MM.1S (cell line): ENCODE measurements at regions not wholly inside any gene's neighbourhood (a gene's known extent, or its start where the extent isn't known, plus 50 kb on each side); places are given as distances from the start of the nearest gene placed in this dataset.

ENCODE experiments used
- DNase-seq: peaks from one replicate; pipeline ENCODE4 v3.0.0-alpha.2; 2015
- H2AFZ ChIP-seq: fragments of 300-600 bp; sonication (generic); 2 replicates; pipeline ENCODE4 v1.6.0; 2016; ENCODE audit warnings: antibody characterized with exemption, low read length
- H3F3A ChIP-seq: fragments of 300-600 bp; sonication (generic); 2 replicates; pipeline ENCODE4 v1.6.1; 2016; ENCODE audit warnings: mild to moderate bottlenecking, antibody characterized with exemption, low read length, moderate library complexity, mixed read lengths; ENCODE audit not compliant: insufficient read depth
- H3K27ac ChIP-seq: fragments of 300-600 bp; sonication (generic); 2 replicates; pipeline ENCODE4 v1.5.1; 2016; ENCODE audit warnings: mild to moderate bottlenecking, low read length
- H3K27me3 ChIP-seq: fragments of 300-600 bp; sonication (generic); replicated peaks from 2 replicates; pipeline ENCODE4 v1.6.0; 2016; ENCODE audit warnings: low read length; ENCODE audit not compliant: insufficient read depth
- H3K36me3 ChIP-seq: fragments of 300-600 bp; sonication (generic); replicated peaks from 2 replicates; pipeline ENCODE4 v1.6.1; 2016; ENCODE audit warnings: mild to moderate bottlenecking, low read length, mixed read lengths; ENCODE audit not compliant: insufficient read depth
- H3K4me1 ChIP-seq: fragments of 300-600 bp; sonication (generic); 2 replicates; pipeline ENCODE4 v1.6.1; 2016; ENCODE audit warnings: low read length, mixed read lengths
- H3K4me2 ChIP-seq: fragments of 300-600 bp; sonication (generic); 2 replicates; pipeline ENCODE4 v1.6.0; 2016; ENCODE audit warnings: low read depth, low read length
- H3K4me3 ChIP-seq: fragments of 300-600 bp; sonication (generic); 2 replicates; pipeline ENCODE4 v1.5.1; 2016; ENCODE audit warnings: low read length, mixed read lengths
- H3K79me2 ChIP-seq: fragments of 300-600 bp; sonication (generic); 2 replicates; pipeline ENCODE4 v1.6.1; 2016; ENCODE audit warnings: mixed run types, low read length, mixed read lengths
- H3K9ac ChIP-seq: fragments of 300-600 bp; sonication (generic); 2 replicates; pipeline ENCODE4 v1.6.1; 2016; ENCODE audit warnings: low read length, mixed read lengths
- H3K9me2 ChIP-seq: fragments of 300-600 bp; sonication (generic); replicated peaks from 2 replicates; pipeline ENCODE4 v1.6.1; 2016; ENCODE audit warnings: mild to moderate bottlenecking, low read length, mixed read lengths; ENCODE audit not compliant: insufficient read depth
- H3K9me3 ChIP-seq: fragments of 300-600 bp; sonication (generic); replicated peaks from 2 replicates; pipeline ENCODE4 v1.6.1; 2016; ENCODE audit warnings: mild to moderate bottlenecking, low read length, mixed read lengths; ENCODE audit not compliant: insufficient read depth
- H4K20me1 ChIP-seq: fragments of 300-600 bp; sonication (generic); 2 replicates; pipeline ENCODE4 v1.6.1; 2016; ENCODE audit warnings: mild to moderate bottlenecking, low read length, moderate library complexity, mixed read lengths; ENCODE audit not compliant: insufficient read depth
- EZH2 ChIP-seq: fragments of 300-600 bp; sonication (generic); optimal IDR thresholded peaks from 2 replicates; pipeline ENCODE3; 2017; ENCODE audit warnings: low read depth, mild to moderate bottlenecking, antibody characterized with exemption, low read length, mixed read lengths
- EZH2phosphoT487 ChIP-seq: fragments of 300-600 bp; sonication (generic); IDR thresholded peaks from 2 replicates; pipeline ENCODE4 v1.6.1; 2018; ENCODE audit warnings: antibody characterized with exemption, low read length
- TF ChIP-seq, protein P1 (sequence below): fragments of 300-600 bp; sonication (generic); IDR thresholded peaks from 2 replicates; pipeline ENCODE4 v1.5.1; 2016; ENCODE audit warnings: antibody characterized with exemption, low read length, mixed read lengths

DNA sequence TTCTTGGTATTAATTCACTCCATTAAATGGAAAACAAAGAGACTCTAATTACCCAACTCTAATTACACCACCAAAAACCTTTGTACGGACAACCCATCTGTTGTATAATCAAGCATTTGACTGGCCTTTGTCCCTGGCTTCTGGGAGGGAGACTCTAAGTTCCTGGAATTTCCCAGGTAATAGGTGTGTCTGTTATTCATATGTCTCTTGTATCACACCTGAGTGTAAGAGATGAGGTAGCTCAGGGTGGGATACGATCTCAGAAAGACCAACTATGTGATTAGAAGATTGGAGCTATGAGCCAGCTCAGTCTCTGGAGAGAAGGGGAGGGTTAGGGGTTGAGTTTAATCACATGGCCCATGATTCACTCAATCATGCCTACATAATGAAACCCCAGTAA is 94.7 kb upstream of the PLXNC1 start:
- no peak for DNase-seq
- no peaks in the 10 kb centered on the region for H3F3A ChIP-seq
- H3K9me2 ChIP-seq, result no peaks in the 10 kb centered on the region
- H3K36me3 ChIP-seq, result no peaks in the 10 kb centered on the region
- no peak overlapping the region for H3K9ac ChIP-seq
- TF ChIP-seq, protein P1, sequence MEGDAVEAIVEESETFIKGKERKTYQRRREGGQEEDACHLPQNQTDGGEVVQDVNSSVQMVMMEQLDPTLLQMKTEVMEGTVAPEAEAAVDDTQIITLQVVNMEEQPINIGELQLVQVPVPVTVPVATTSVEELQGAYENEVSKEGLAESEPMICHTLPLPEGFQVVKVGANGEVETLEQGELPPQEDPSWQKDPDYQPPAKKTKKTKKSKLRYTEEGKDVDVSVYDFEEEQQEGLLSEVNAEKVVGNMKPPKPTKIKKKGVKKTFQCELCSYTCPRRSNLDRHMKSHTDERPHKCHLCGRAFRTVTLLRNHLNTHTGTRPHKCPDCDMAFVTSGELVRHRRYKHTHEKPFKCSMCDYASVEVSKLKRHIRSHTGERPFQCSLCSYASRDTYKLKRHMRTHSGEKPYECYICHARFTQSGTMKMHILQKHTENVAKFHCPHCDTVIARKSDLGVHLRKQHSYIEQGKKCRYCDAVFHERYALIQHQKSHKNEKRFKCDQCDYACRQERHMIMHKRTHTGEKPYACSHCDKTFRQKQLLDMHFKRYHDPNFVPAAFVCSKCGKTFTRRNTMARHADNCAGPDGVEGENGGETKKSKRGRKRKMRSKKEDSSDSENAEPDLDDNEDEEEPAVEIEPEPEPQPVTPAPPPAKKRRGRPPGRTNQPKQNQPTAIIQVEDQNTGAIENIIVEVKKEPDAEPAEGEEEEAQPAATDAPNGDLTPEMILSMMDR, result no peak
- no peak for TF ChIP-seq EZH2phosphoT487
- no peak for TF ChIP-seq EZH2
- no peaks in the 10 kb centered on the region for H4K20me1 ChIP-seq
- H3K27me3 ChIP-seq, result no peaks in the 10 kb centered on the region
- no peak overlapping the region for H3K4me2 ChIP-seq
- no peak overlapping the region for H2AFZ ChIP-seq
- no peak overlapping the region for H3K4me3 ChIP-seq
- no peaks in the 10 kb centered on the region for H3K79me2 ChIP-seq
- no peaks in the 10 kb centered on the region for H3K4me1 ChIP-seq
- no peak overlapping the region for H3K27ac ChIP-seq
- H3K9me3 ChIP-seq, result no peaks in the 10 kb centered on the region

DNA sequence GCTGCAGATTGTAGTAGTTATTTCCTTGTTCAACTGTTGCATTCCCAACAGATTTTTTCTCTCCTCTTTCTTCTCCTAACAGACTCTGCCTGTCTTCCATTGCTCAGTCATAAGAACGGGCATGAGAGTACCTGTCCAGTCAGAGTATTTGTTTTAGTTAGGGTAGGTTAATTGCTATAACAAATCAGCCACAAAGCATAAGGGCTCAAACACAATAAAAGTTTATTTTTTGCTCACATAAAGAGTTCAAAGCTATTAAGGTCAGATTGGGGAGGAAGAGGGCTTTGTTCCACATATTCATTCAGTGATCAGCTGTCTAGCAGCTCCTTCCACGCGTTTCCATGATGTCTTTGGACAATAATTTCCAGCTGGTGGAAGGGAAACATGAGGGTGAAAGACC is 92.8 kb upstream of the PLXNC1 start:
- no peak overlapping the region for H3K9ac ChIP-seq
- no peak for DNase-seq
- H3K4me1 ChIP-seq, result no peaks in the 10 kb centered on the region
- H2AFZ ChIP-seq, result no peak overlapping the region
- H3K27me3 ChIP-seq, result no peaks in the 10 kb centered on the region
- no peak for TF ChIP-seq EZH2
- no peak for TF ChIP-seq EZH2phosphoT487
- TF ChIP-seq, protein P1, result no peak
- H3F3A ChIP-seq, result no peaks in the 10 kb centered on the region
- H3K36me3 ChIP-seq, result no peaks in the 10 kb centered on the region
- H3K79me2 ChIP-seq, result no peaks in the 10 kb centered on the region
- H4K20me1 ChIP-seq, result no peaks in the 10 kb centered on the region
- H3K4me2 ChIP-seq, result no peak overlapping the region
- no peaks in the 10 kb centered on the region for H3K9me2 ChIP-seq
- no peak overlapping the region for H3K4me3 ChIP-seq
- no peak overlapping the region for H3K27ac ChIP-seq
- no peaks in the 10 kb centered on the region for H3K9me3 ChIP-seq

DNA sequence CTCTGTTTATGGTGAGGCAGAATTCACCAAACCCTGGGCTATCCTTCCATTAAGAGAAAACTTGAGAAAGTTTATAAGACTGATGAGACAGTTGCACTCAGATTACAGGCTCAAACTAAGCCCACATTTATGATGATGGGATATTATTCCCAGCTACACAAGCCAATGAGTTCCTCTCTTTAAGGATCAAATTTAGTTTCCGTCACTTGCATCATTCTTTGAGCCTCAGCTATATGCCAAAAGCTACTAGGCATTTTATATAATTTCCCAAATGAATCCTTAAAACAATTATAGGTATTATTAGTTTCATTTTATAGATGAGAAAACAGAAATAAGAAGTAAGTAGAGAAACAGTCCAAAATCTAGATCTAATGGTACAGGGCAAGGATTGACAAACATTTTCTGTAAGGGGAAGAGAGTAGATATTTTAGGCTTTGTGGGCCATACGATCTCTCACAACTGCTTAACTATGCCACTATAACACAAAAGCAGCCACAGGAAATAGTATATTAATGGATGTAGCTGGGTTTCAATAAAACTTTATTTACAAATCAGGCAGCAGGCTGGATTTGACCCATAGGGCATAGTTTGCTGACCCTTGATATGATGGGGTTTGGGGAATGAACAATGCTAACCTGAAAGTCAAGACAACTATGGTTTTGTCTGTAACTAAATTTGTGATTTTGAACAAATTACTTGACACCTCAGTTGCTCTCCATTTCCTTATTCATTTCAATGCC is 91.8 kb upstream of the PLXNC1 start:
- no peak overlapping the region for H3K4me3 ChIP-seq

More for the DNA sequence above, 91.8 kb upstream of the PLXNC1 start:
- no peaks in the 10 kb centered on the region for H3K9me3 ChIP-seq
- H3K36me3 ChIP-seq, result no peaks in the 10 kb centered on the region
- H3K4me2 ChIP-seq, result no peak overlapping the region
- H3K9ac ChIP-seq, result no peak overlapping the region
- H3K27ac ChIP-seq, result no peak overlapping the region
- H3K4me1 ChIP-seq, result no peaks in the 10 kb centered on the region
- no peak for DNase-seq
- no peaks in the 10 kb centered on the region for H3F3A ChIP-seq
- H3K27me3 ChIP-seq, result no peaks in the 10 kb centered on the region
- TF ChIP-seq EZH2 (no peak), EZH2phosphoT487 (no peak)
- TF ChIP-seq, protein P1, result no peak
- no peaks in the 10 kb centered on the region for H3K9me2 ChIP-seq
- no peaks in the 10 kb centered on the region for H4K20me1 ChIP-seq
- no peak overlapping the region for H2AFZ ChIP-seq
- no peaks in the 10 kb centered on the region for H3K79me2 ChIP-seq
